ENCODE measurements at regions not wholly inside any gene's neighbourhood (a gene's known extent, or its start where the extent isn't known, plus 50 kb on each side); places are given as distances from the start of the nearest gene placed in this dataset.

- TF ChIP-seq ATF3 (IDR thresholded peaks at IDR 0.05) (no peak), CTCF (IDR thresholded peaks at IDR 0.05; ENCODE audit: low read depth, low read length, missing input control) (no peak), HNF4G (IDR thresholded peaks at IDR 0.05) (no peak), REST (IDR thresholded peaks at IDR 0.05) (no peak)
These were observed 325.1 kb upstream of the ERCC4 start for GRCh38 chr16:13594823-13595222.

Data from liver (tissue), 3 donors.